Glutamatergic neuron (in vitro differentiated cells): ENCODE measurements at regions not wholly inside any gene's neighbourhood (a gene's known extent, or its start where the extent isn't known, plus 50 kb on each side); places are given as distances from the start of the nearest gene placed in this dataset.

Experiments
- DNase-seq: peaks from one replicate; pipeline ENCODE4 v3.0.0; 2022
- H3K27ac Mint-ChIP-seq: one replicate; pipeline ENCODE4 v1.8.0; 2020; ENCODE audit warnings: mild to moderate bottlenecking, mixed read lengths, inconsistent platforms; ENCODE audit not compliant: unreplicated experiment
- H3K27me3 Mint-ChIP-seq: one replicate; pipeline ENCODE4 v1.8.0; 2020; ENCODE audit warnings: mild to moderate bottlenecking, moderate library complexity, mixed read lengths, inconsistent platforms; ENCODE audit not compliant: unreplicated experiment
- H3K36me3 Mint-ChIP-seq: one replicate; pipeline ENCODE4 v1.8.0; 2020; ENCODE audit warnings: mild to moderate bottlenecking, mixed read lengths, inconsistent platforms; ENCODE audit not compliant: unreplicated experiment
- H3K4me1 Mint-ChIP-seq: one replicate; pipeline ENCODE4 v1.8.0; 2020; ENCODE audit warnings: mild to moderate bottlenecking, low read depth, mixed read lengths, inconsistent platforms; ENCODE audit not compliant: unreplicated experiment
- H3K4me3 Mint-ChIP-seq: one replicate; pipeline ENCODE4 v1.8.0; 2020; ENCODE audit warnings: mild to moderate bottlenecking, mixed read lengths, inconsistent platforms; ENCODE audit not compliant: unreplicated experiment
- H3K9me3 Mint-ChIP-seq: one replicate; pipeline ENCODE4 v1.8.0; 2020; ENCODE audit warnings: mild to moderate bottlenecking, moderate library complexity, mixed read lengths, inconsistent platforms; ENCODE audit not compliant: unreplicated experiment
- TF ChIP-seq, protein P1 (sequence below): fragments of 200-600 bp; sonication (generic); IDR thresholded peaks from one replicate; pipeline ENCODE4 v1.5.0; 2021; ENCODE audit not compliant: partially characterized antibody, unreplicated experiment

DNA sequence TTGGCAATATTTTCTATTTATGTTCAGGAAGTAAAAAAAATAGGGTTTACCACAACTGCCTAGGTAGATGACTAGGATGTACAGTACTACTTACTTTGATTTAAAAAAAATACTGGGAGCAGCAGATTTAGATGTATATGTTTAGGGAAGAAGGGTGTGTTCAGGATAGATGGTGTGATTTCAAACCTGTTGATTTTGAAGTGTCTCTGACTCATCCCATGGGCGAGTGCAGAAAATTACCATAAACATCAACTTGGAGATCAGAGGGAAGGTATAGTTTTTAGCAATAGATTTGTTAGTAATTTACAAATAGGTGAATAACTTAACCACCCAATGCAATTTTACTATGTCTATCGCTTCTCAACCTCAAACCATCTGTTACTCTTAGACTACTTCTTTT lies 214.8 kb downstream of the NDFIP2 start:
- H3K9me3 Mint-ChIP-seq: peaks cover 1% of the 10 kb centered on the region
- no peaks in the 10 kb centered on the region for H3K4me1 Mint-ChIP-seq
- H3K4me3 Mint-ChIP-seq: no peak overlapping the region
- no peaks in the 10 kb centered on the region for H3K27me3 Mint-ChIP-seq
- H3K27ac Mint-ChIP-seq: no peak overlapping the region
- DNase-seq: no peak
- no peaks in the 10 kb centered on the region for H3K36me3 Mint-ChIP-seq
- TF ChIP-seq, protein P1, sequence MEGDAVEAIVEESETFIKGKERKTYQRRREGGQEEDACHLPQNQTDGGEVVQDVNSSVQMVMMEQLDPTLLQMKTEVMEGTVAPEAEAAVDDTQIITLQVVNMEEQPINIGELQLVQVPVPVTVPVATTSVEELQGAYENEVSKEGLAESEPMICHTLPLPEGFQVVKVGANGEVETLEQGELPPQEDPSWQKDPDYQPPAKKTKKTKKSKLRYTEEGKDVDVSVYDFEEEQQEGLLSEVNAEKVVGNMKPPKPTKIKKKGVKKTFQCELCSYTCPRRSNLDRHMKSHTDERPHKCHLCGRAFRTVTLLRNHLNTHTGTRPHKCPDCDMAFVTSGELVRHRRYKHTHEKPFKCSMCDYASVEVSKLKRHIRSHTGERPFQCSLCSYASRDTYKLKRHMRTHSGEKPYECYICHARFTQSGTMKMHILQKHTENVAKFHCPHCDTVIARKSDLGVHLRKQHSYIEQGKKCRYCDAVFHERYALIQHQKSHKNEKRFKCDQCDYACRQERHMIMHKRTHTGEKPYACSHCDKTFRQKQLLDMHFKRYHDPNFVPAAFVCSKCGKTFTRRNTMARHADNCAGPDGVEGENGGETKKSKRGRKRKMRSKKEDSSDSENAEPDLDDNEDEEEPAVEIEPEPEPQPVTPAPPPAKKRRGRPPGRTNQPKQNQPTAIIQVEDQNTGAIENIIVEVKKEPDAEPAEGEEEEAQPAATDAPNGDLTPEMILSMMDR: no peak

DNA sequence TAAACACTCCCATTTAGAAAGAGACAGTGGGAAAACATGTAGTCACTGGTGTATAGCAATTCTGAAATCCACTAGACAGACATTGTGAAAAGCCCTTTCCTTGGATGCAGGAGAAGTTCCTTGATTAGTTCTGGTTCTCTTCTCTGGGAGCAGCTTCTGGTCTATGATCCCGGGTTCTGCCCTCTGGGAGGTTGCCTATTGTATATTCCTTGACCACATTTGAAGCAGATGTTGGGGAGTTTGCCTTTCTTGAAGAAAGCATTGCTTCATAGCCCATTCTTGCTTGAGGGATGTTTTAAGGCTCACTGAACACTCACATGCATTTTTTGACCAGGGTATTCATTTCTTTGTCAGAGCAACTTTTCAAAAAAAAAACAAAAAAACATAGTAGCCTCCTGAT lies 211.9 kb downstream of the NDFIP2 start:
- H3K4me1 Mint-ChIP-seq: no peaks in the 10 kb centered on the region
- H3K9me3 Mint-ChIP-seq: peaks cover 1% of the 10 kb centered on the region
- TF ChIP-seq, protein P1: no peak
- no peaks in the 10 kb centered on the region for H3K36me3 Mint-ChIP-seq
- H3K4me3 Mint-ChIP-seq: no peak overlapping the region
- no peaks in the 10 kb centered on the region for H3K27me3 Mint-ChIP-seq
- DNase-seq: no peak
- no peak overlapping the region for H3K27ac Mint-ChIP-seq

DNA sequence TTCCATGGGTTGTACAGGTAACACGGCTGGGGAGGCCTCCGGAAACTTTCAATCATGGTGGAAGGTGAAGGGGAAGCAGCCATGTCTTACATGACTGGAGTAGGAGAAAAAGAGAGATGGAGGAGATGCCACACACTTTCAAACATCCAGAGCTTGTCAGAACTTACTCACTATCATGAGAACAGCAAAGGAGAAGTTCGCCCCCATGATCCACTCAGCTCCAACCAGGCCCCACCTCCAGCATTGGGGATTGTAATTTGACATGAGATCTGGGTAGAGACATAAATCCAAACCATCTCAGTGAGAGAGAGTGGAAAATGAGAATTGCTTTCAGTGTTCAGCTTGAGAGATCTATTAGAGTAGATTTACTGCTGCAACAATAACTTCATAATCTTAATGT lies 210.9 kb downstream of the NDFIP2 start:
- H3K36me3 Mint-ChIP-seq: no peaks in the 10 kb centered on the region
- no peak for DNase-seq
- TF ChIP-seq, protein P1: no peak
- H3K4me3 Mint-ChIP-seq: no peak overlapping the region
- no peaks in the 10 kb centered on the region for H3K4me1 Mint-ChIP-seq
- no peaks in the 10 kb centered on the region for H3K27me3 Mint-ChIP-seq
- H3K9me3 Mint-ChIP-seq: peaks cover 1% of the 10 kb centered on the region
- H3K27ac Mint-ChIP-seq: no peak overlapping the region

DNA sequence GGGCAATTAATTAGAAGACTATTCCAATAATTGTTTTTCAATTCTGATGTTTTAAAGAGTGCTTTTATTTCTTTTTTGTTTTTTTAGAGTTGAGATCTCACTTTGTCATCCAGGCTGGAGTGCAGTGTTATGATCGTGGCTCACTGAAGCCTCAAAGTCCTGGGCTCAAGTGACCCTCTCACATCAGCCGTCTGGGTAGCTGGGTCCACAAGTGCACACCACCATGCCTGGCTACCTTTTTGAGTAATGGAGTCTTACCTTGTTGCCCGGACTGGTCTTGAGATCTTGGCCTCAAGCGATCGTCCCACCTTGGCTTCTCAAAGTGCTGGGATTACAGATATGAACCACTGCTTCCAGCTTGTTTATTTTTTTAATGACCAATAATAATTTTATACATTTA lies 207.8 kb downstream of the NDFIP2 start:
- Mint-ChIP-seq H3K4me1 (peaks cover 5% of the 10 kb centered on the region), H3K36me3 (no peaks in the 10 kb centered on the region)
- TF ChIP-seq, protein P1: no peak

DNA sequence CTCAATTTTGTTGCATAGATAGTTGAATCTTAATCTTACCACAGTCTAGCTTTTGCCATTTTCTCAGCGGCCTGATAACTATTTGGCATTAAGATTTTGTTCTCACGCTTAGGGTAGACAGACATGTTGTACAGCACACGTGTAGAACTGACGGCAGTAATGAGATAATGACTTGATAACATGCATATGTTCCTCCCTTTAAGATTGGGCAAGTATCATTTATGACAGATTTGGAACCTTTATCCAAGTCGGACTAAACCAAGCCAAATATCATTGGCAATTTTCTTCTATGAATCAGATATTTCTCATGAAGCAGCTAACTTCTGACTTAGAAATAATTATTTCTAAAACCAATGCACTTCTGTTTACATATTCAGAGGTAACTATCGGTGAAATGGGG lies 205.5 kb downstream of the NDFIP2 start:
- Mint-ChIP-seq H3K36me3 (no peaks in the 10 kb centered on the region), H3K27me3 (no peaks in the 10 kb centered on the region), H3K4me3 (no peak overlapping the region), H3K4me1 (peaks cover 5% of the 10 kb centered on the region), H3K9me3 (peaks cover 2% of the 10 kb centered on the region), H3K27ac (no peak overlapping the region)
- DNase-seq: no peak
- TF ChIP-seq, protein P1: no peak

More for the DNA sequence above, 207.8 kb downstream of the NDFIP2 start:
- H3K4me3 Mint-ChIP-seq: no peak overlapping the region
- no peak for DNase-seq
- no peak overlapping the region for H3K27ac Mint-ChIP-seq
- peaks cover 3% of the 10 kb centered on the region for H3K9me3 Mint-ChIP-seq
- H3K27me3 Mint-ChIP-seq: no peaks in the 10 kb centered on the region
